ENCODE measurements at regions not wholly inside any gene's neighbourhood (a gene's known extent, or its start where the extent isn't known, plus 50 kb on each side); places are given as distances from the start of the nearest gene placed in this dataset.
A peak's percentile ranks its signal among the peaks of the same experiment; 100 is the strongest.

GRCh38 chr13:70817576-70817975 lies 709.3 kb upstream of the KLHL1 start:
- POLR2A ChIA-PET: no interaction called here
- H2AFZ ChIP-seq (ENCODE audit: low read depth): peak overlapping the region; percentile 55
- H3F3A ChIP-seq (replicated peaks; ENCODE audit: insufficient read depth): peaks cover 12% of the 10 kb centered on the region
- no peak overlapping the region for H3K4me3 ChIP-seq (ENCODE audit: low read depth in 2 of 2, low read length in 1 of 2)
- no peak overlapping the region for H3K9ac ChIP-seq
- no peaks in the 10 kb centered on the region for H3K79me2 ChIP-seq (ENCODE audit: insufficient read depth)
- no peaks in the 10 kb centered on the region for H3K27me3 ChIP-seq (ENCODE audit: insufficient read depth)
- TF ChIP-seq GATA2 (CRISPR knock-in tag; IDR thresholded peaks at IDR 0.05): no peak
- no peak for TF ChIP-seq ZBTB33 (IDR thresholded peaks at IDR 0.05; ENCODE audit: borderline replicate concordance, low read depth)
- no peak for TF ChIP-seq GABPA (IDR thresholded peaks at IDR 0.05; ENCODE audit: low read depth)
- TF ChIP-seq FOSL2 (IDR thresholded peaks at IDR 0.05; ENCODE audit: borderline replicate concordance, low read depth): no peak
- TF ChIP-seq CHD2 (IDR thresholded peaks at IDR 0.05; ENCODE audit: low read length, partially characterized antibody): no peak
- TF ChIP-seq RCOR1 (IDR thresholded peaks at IDR 0.05; ENCODE audit: low read length): no peak
- no peak for TF ChIP-seq MAX (IDR thresholded peaks at IDR 0.05; ENCODE audit: low read depth)
- no peak for TF ChIP-seq EZH2phosphoT487 (IDR thresholded peaks at IDR 0.05; ENCODE audit: borderline replicate concordance, low read depth)
- TF ChIP-seq POLR2AphosphoS5 (IDR thresholded peaks at IDR 0.05; ENCODE audit: low read depth, low read length): no peak
- TF ChIP-seq TAF1 (IDR thresholded peaks at IDR 0.05; ENCODE audit: borderline replicate concordance, low read depth, low read length): no peak
- TF ChIP-seq RFX5 (IDR thresholded peaks at IDR 0.05; ENCODE audit: low read length): no peak
- TF ChIP-seq MXI1 (IDR thresholded peaks at IDR 0.05; ENCODE audit: low read depth, low read length): no peak
- TF ChIP-seq RXRA (IDR thresholded peaks at IDR 0.05; ENCODE audit: borderline replicate concordance, low read depth): no peak
- TF ChIP-seq MEF2A (IDR thresholded peaks at IDR 0.05; ENCODE audit: borderline replicate concordance, low read depth): no peak
- no peak for TF ChIP-seq NFIC (IDR thresholded peaks at IDR 0.05; ENCODE audit: borderline replicate concordance)
- no peak for TF ChIP-seq PBX3 (IDR thresholded peaks at IDR 0.05)
- no peak for TF ChIP-seq JUND (IDR thresholded peaks at IDR 0.05)
- TF ChIP-seq TEAD4 (IDR thresholded peaks at IDR 0.05; ENCODE audit: borderline replicate concordance, insufficient read depth): no peak
- TF ChIP-seq NRF1 (IDR thresholded peaks at IDR 0.05; ENCODE audit: low read depth, low read length): no peak
- H4K20me1 ChIP-seq (ENCODE audit: insufficient read depth): no peaks in the 10 kb centered on the region
- CTCF ChIA-PET: interaction anchor here (0.9 kb wide), 1 partner anchor 8 kb away, joined by 3 read pairs; no protein-coding TSS in a partner anchor
- no peaks in the 10 kb centered on the region for H3K4me1 ChIP-seq (ENCODE audit: control insufficient read depth in 1 of 2, insufficient read depth in 2 of 2, low read depth in 1 of 2, low read length in 1 of 2)
- no peaks in the 10 kb centered on the region for H3K9me2 ChIP-seq
- H3K27ac ChIP-seq (ENCODE audit: low read depth in 2 of 2, low read length in 1 of 2): peak overlapping the region in 1 of 2 experiments; percentile 38; a peak in 2 of 4 replicates
- no peaks in the 10 kb centered on the region for H3K9me3 ChIP-seq
- no peak overlapping the region for H3K4me2 ChIP-seq
- no peak for DNase-seq
- WGBS (ENCODE audit: low lambda C conversion rate): 62% methylated on average over 2 of the region's 2 CpGs
- H3K36me3 ChIP-seq (replicated peaks in 1 of 2; ENCODE audit: control insufficient read depth in 1 of 2, insufficient read depth in 2 of 2, low read length in 1 of 2): no peaks in the 10 kb centered on the region
